ENCODE measurements at regions not wholly inside any gene's neighbourhood (a gene's known extent, or its start where the extent isn't known, plus 50 kb on each side); places are given as distances from the start of the nearest gene placed in this dataset.

- TF ChIP-seq ZNF407 (CRISPR knock-in tag; IDR thresholded peaks at IDR 0.05; ENCODE audit: not compliant biosample characterization) (no peak), TAF1 (CRISPR knock-in tag; IDR thresholded peaks at IDR 0.05) (no peak), GZF1 (CRISPR knock-in tag; IDR thresholded peaks at IDR 0.05) (no peak), ELF3 (CRISPR knock-in tag; IDR thresholded peaks at IDR 0.05) (no peak), ZNF850 (CRISPR knock-in tag; conservative IDR thresholded peaks at IDR 0.05) (no peak), ZNF704 (CRISPR knock-in tag; IDR thresholded peaks at IDR 0.05; ENCODE audit: borderline replicate concordance) (no peak), SETDB1 (CRISPR knock-in tag; IDR thresholded peaks at IDR 0.05; ENCODE audit: borderline replicate concordance) (no peak), ZNF564 (CRISPR knock-in tag; IDR thresholded peaks at IDR 0.05) (no peak), ZNF83 (CRISPR knock-in tag; IDR thresholded peaks at IDR 0.05; ENCODE audit: borderline replicate concordance) (no peak)
Measured at GRCh38 chr14:101292448-101292847, 268.8 kb upstream of the DIO3 start (continued).
